Upper lobe of left lung (tissue), 6 donors: ENCODE measurements at regions not wholly inside any gene's neighbourhood (a gene's known extent, or its start where the extent isn't known, plus 50 kb on each side); places are given as distances from the start of the nearest gene placed in this dataset.

Experiments used
- ATAC-seq, 2 donors: fragments of 200-7000 bp; cut with Tn5 transposase; one replicate each; pipeline ENCODE4 v1.9.1; 2022; ENCODE audit warnings: mild to moderate bottlenecking in 2 of 2, moderate library complexity in 2 of 2; ENCODE audit not compliant: low FRiP score in 2 of 2
- DNase-seq, 2 donors: peaks; one replicate each; pipeline ENCODE4 v3.0.0-alpha.2; 2019 to 2020
- H3K27ac ChIP-seq, 4 donors: fragments of 200-600 bp; sonication (generic); one replicate each; pipeline ENCODE4 v1.5.1; 2016 to 2019
- H3K27me3 ChIP-seq, 4 donors: fragments of 200-600 bp; sonication (generic); one replicate each; pipeline ENCODE4 v1.5.1; 2017 to 2019
- H3K36me3 ChIP-seq, 4 donors: fragments of 200-600 bp; sonication (generic); one replicate each; pipeline ENCODE4 v1.5.1; 2016 to 2019
- H3K4me1 ChIP-seq, 4 donors: fragments of 200-600 bp; sonication (generic); one replicate each; pipeline ENCODE4 v1.5.1; 2018 to 2019
- H3K4me3 ChIP-seq, 4 donors: fragments of 200-600 bp; sonication (generic); one replicate each; pipeline ENCODE4 v1.5.1; 2017 to 2019; ENCODE audit warnings: mild to moderate bottlenecking in 2 of 4, moderate library complexity in 1 of 4
- H3K9me3 ChIP-seq, 4 donors: fragments of 200-600 bp; sonication (generic); one replicate each; pipeline ENCODE4 v1.5.1; 2018 to 2019
- EP300 ChIP-seq, 4 donors: sonication (generic); formaldehyde crosslinking; IDR thresholded peaks; one replicate each; pipeline ENCODE4 v1.5.1; 2017; ENCODE audit warnings: antibody characterized with exemption in 4 of 4, control low read depth in 2 of 4
- POLR2A ChIP-seq, 4 donors: fragments of 450-650 bp; IDR thresholded peaks; one replicate each; pipeline ENCODE4 v1.5.1; 2016 to 2017; ENCODE audit warnings: antibody characterized with exemption in 4 of 4, mild to moderate bottlenecking in 2 of 4
- POLR2AphosphoS5 ChIP-seq, 2 donors: sonication (generic); formaldehyde crosslinking; IDR thresholded peaks; one replicate each; pipeline ENCODE4 v1.5.1; 2017; ENCODE audit warnings: antibody characterized with exemption in 2 of 2
- WGBS, 2 donors: methylation state at CpG; one replicate each; pipeline ENCODE4 v1.1.5; 2017 to 2018; 5-methylcytosine and 5-hydroxymethylcytosine counted together
- TF ChIP-seq, protein P1 (sequence below), 6 experiments: fragments of 450-650 bp in 4 of 6; fragments of 200-600 bp in 2 of 6; sonication (generic) in 2 of 6; IDR thresholded peaks; one replicate each; pipeline ENCODE4 v1.5.1; 2016 to 2019; ENCODE audit warnings: antibody characterized with exemption in 6 of 6
- donor health status: DM: no; HTN: no; CAD: no; lungs with moderate emphysema.
- donor health status: DM: no; HTN: yes; CAD: no; lungs with severe emphysema.

DNA sequence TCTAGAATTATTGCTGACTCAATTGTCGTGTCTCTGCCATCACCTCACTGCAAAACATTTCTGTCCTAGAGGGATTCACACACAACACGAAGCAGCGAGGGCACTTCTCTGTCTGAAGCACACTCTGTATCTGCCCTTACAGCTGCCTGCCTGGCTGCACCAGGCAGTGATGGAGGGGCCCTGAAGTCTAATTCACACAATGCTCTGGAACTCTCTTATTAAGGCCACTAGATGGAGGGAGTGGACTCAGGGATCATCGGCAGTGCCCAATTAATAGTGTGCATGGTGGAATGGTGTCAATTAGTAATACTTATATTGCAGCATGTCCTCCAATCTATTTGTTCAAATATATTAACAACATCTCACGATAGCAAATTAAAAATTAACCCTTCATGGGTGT lies 157.5 kb upstream of the MAP1B start:
- H3K4me1 ChIP-seq, result no peaks in the 10 kb centered on the region
- 83 to 84% methylated on average over 5 of the region's 5 CpGs for WGBS, 2 donors
- H3K4me3 ChIP-seq, result no peak overlapping the region
- DNase-seq (no peak), ATAC-seq (no peak)
- H3K9me3 ChIP-seq, result peaks cover 0 to 7% (median 3%) of the 10 kb centered on the region in 4 donors
- H3K27me3 ChIP-seq, result no peaks in the 10 kb centered on the region
- H3K27ac ChIP-seq, result no peak overlapping the region
- H3K36me3 ChIP-seq, result no peaks in the 10 kb centered on the region
- no peak for TF ChIP-seq POLR2A (IDR thresholded peaks at IDR 0.05)

DNA sequence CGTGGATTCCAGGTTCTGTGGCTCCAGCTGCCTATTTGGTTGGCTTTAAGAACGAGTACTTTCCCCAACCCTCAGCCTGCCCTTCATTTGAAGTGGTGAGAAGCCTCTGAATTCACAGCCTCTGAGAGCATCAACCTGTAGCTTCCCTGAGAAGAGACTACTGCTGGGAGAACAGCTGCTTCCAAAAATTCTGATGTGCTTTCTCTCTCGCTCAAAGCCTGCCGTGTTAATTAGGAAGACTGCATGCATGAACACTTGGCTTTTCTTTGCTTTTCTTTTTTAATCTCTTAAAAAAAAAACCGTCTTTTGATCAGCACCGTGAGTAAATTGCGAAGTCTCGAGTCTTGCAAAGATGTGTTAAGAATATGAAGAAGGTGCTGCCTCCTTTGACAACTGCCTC lies 153.4 kb upstream of the MAP1B start:
- TF ChIP-seq POLR2AphosphoS5 (IDR thresholded peaks at IDR 0.05), result no peak
- TF ChIP-seq POLR2A (IDR thresholded peaks at IDR 0.05), result no peak
- TF ChIP-seq EP300 (IDR thresholded peaks at IDR 0.05), result no peak
- TF ChIP-seq, protein P1, sequence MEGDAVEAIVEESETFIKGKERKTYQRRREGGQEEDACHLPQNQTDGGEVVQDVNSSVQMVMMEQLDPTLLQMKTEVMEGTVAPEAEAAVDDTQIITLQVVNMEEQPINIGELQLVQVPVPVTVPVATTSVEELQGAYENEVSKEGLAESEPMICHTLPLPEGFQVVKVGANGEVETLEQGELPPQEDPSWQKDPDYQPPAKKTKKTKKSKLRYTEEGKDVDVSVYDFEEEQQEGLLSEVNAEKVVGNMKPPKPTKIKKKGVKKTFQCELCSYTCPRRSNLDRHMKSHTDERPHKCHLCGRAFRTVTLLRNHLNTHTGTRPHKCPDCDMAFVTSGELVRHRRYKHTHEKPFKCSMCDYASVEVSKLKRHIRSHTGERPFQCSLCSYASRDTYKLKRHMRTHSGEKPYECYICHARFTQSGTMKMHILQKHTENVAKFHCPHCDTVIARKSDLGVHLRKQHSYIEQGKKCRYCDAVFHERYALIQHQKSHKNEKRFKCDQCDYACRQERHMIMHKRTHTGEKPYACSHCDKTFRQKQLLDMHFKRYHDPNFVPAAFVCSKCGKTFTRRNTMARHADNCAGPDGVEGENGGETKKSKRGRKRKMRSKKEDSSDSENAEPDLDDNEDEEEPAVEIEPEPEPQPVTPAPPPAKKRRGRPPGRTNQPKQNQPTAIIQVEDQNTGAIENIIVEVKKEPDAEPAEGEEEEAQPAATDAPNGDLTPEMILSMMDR (IDR thresholded peaks at IDR 0.05), result no peak
- no peak for ATAC-seq
- H3K36me3 ChIP-seq, result no peaks in the 10 kb centered on the region
- no peak overlapping the region for H3K27ac ChIP-seq
- H3K4me1 ChIP-seq, result no peaks in the 10 kb centered on the region
- H3K27me3 ChIP-seq, result no peaks in the 10 kb centered on the region
- peaks cover 0 to 5% (median under 1%) of the 10 kb centered on the region in 4 donors for H3K9me3 ChIP-seq
- no peak for DNase-seq
- 88 to 89% methylated on average over 6 to 8 of the region's 8 CpGs for WGBS, 2 donors
- H3K4me3 ChIP-seq, result no peak overlapping the region

DNA sequence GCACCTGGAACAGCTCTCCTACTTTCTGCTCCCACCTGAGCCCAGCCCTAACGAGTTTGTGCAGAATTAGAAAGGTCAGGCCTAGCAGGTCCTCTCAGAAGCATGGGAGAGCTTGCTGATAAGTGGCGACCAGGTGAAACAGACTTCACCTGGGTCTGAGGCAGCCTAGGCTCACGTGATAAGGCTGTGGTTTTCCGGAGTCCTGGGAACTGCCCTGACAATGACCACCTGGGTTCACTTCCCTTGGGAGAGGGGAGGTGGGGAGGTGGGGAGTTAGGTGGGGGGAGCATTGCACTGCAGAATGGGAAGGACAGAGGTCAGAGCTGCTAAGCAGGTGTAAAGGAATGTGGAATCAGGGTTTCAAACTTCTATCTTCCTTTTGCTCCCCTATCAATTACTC lies 152.9 kb upstream of the MAP1B start:
- DNase-seq, result no peak
- no peak overlapping the region for H3K27ac ChIP-seq
- TF ChIP-seq, protein P1 (IDR thresholded peaks at IDR 0.05), result no peak
- no peak for TF ChIP-seq POLR2AphosphoS5 (IDR thresholded peaks at IDR 0.05)
- TF ChIP-seq EP300 (IDR thresholded peaks at IDR 0.05), result no peak
- TF ChIP-seq POLR2A (IDR thresholded peaks at IDR 0.05), result no peak
- H3K4me3 ChIP-seq, result no peak overlapping the region
- no peaks in the 10 kb centered on the region for H3K36me3 ChIP-seq
- H3K4me1 ChIP-seq, result no peaks in the 10 kb centered on the region
- H3K9me3 ChIP-seq, result peaks cover 0 to under 1% (median 0%) of the 10 kb centered on the region in 4 donors
- no peak for ATAC-seq
- H3K27me3 ChIP-seq, result no peaks in the 10 kb centered on the region
- WGBS, 2 donors, result 56 to 71% methylated on average over 4 of the region's 4 CpGs

DNA sequence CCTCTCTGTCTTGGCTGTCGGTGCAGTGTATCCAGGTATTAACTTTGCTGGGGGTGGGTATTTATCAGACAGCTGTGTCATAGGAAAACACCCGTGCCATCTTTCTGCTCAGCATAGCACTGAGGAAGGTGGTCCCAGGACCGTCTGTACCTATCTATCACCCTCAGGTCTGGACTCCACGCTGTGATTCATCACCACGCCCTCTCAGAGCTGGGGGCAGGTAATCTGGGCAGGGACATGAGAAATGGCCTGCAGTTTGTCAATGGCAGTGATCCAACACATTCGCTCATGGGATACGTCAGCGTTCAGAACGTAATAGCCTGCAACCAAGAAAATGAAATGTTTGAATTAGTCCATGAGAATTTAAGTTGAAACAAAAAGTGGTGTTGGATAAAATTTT lies 151.6 kb upstream of the MAP1B start:
- ATAC-seq (no peak), DNase-seq (no peak)
- Histone ChIP-seq H3K27ac (no peak overlapping the region), H3K4me3 (no peak overlapping the region), H3K27me3 (no peaks in the 10 kb centered on the region), H3K9me3 (no peaks in the 10 kb centered on the region), H3K4me1 (no peaks in the 10 kb centered on the region), H3K36me3 (no peaks in the 10 kb centered on the region)
- WGBS, 2 donors, result 91 to 93% methylated on average over 9 of the region's 9 CpGs
- TF ChIP-seq POLR2AphosphoS5 (IDR thresholded peaks at IDR 0.05), result no peak
- no peak for TF ChIP-seq EP300 (IDR thresholded peaks at IDR 0.05)
- TF ChIP-seq, protein P1 (IDR thresholded peaks at IDR 0.05), result no peak
- TF ChIP-seq POLR2A (IDR thresholded peaks at IDR 0.05), result no peak

DNA sequence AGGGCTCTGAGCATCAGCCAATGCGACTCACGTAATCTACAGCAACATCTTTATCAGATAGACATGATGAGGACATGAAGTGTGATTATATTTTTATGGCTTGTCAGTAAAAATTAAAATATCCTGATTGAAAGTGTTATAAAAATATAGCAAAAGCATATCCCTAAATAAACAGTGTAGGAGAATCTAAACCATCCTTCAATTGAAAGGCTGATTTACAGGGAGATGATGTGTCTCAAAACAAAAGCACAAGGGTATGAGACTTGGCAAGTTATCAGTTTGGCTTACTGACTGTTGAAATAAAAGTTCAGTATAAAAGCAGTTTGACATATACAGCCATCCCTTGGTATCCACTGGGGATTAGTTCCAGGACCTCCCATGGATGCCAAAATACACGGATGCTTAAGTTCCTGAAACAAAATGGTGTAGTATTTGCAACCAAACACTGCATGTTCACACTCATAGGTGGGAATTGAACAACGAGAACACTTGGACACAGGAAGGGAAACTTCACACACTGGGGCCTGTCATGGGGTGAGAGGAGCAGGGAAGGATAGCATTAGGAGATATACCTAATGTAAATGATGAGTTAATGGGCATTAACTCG lies 149.9 kb upstream of the MAP1B start:
- Histone ChIP-seq H3K27me3 (no peaks in the 10 kb centered on the region), H3K9me3 (no peaks in the 10 kb centered on the region), H3K4me3 (no peak overlapping the region), H3K27ac (no peak overlapping the region), H3K36me3 (no peaks in the 10 kb centered on the region), H3K4me1 (no peaks in the 10 kb centered on the region)
- ATAC-seq (no peak), DNase-seq (no peak)
- 62 to 63% methylated on average over 5 of the region's 5 CpGs for WGBS, 2 donors
- no peak for TF ChIP-seq POLR2A (IDR thresholded peaks at IDR 0.05)
- no peak for TF ChIP-seq EP300 (IDR thresholded peaks at IDR 0.05)
- no peak for TF ChIP-seq POLR2AphosphoS5 (IDR thresholded peaks at IDR 0.05)
- TF ChIP-seq, protein P1 (IDR thresholded peaks at IDR 0.05), result no peak
